GM21423 (cell line): ENCODE measurements at regions not wholly inside any gene's neighbourhood (a gene's known extent, or its start where the extent isn't known, plus 50 kb on each side); places are given as distances from the start of the nearest gene placed in this dataset.

Experiments used
- ATAC-seq: cut with Tn5 transposase; IDR thresholded peaks from one replicate; pipeline ENCODE4 v1.9.1; 2021; ENCODE audit warnings: mild to moderate bottlenecking, moderate library complexity; ENCODE audit not compliant: unreplicated experiment

GRCh38 chr9:19513671-19514275, 105.0 kb downstream of the ACER2 start:
- ATAC-seq: no peak

- ATAC-seq: no peak
These were observed 103.5 kb downstream of the ACER2 start for GRCh38 chr9:19512103-19512832.

- no peak for ATAC-seq
These were observed 102.9 kb downstream of the ACER2 start for GRCh38 chr9:19511694-19512093.

- ATAC-seq: no peak
These were observed 102.1 kb downstream of the ACER2 start for GRCh38 chr9:19510907-19511306.
